WERI-Rb-1 (cell line): ENCODE measurements at regions not wholly inside any gene's neighbourhood (a gene's known extent, or its start where the extent isn't known, plus 50 kb on each side); places are given as distances from the start of the nearest gene placed in this dataset.
"Not testable (repeated sequence)": the region's sequence is repeated elsewhere in the genome, so short reads cannot be mapped to it uniquely, and the experiment has no call there.

Experiments
- DNase-seq: peaks from one replicate; pipeline ENCODE4 v3.0.0-alpha.2; 2020
- H3K27ac ChIP-seq: fragments of 250-450 bp; sonication (Bioruptor Pico); 2 replicates; pipeline ENCODE4 v1.5.1; 2020; ENCODE audit warnings: mild to moderate bottlenecking, moderate library complexity
- H3K27me3 ChIP-seq: fragments of 250-450 bp; sonication (Bioruptor Pico); 2 replicates; pipeline ENCODE4 v1.5.1; 2021; ENCODE audit warnings: mild to moderate bottlenecking, low read depth, moderate library complexity; ENCODE audit not compliant: insufficient read depth, severe bottlenecking
- H3K36me3 ChIP-seq: fragments of 250-450 bp; sonication (Bioruptor Pico); 2 replicates; pipeline ENCODE4 v1.5.1; 2020; ENCODE audit warnings: mild to moderate bottlenecking, moderate library complexity
- H3K4me3 ChIP-seq: 2 replicates; pipeline ENCODE4 v1.5.1; 2011; ENCODE audit warnings: low read depth, mild to moderate bottlenecking, control low read depth, low read length
- H3K9me3 ChIP-seq: fragments of 250-450 bp; sonication (Bioruptor Pico); 2 replicates; pipeline ENCODE4 v1.5.1; 2021; ENCODE audit warnings: mild to moderate bottlenecking, moderate library complexity; ENCODE audit not compliant: severe bottlenecking
- CTCF ChIP-seq: IDR thresholded peaks from 2 replicates; pipeline ENCODE4 v1.5.1; 2011; ENCODE audit warnings: low read depth, mild to moderate bottlenecking, control low read depth, inconsistent platforms, low read length

- no peak for TF ChIP-seq CTCF
- H3K27ac ChIP-seq: no peak overlapping the region
- H3K4me3 ChIP-seq: no peak overlapping the region
- no peaks in the 10 kb centered on the region for H3K9me3 ChIP-seq
- H3K36me3 ChIP-seq: no peaks in the 10 kb centered on the region
- DNase-seq: no peak
- H3K27me3 ChIP-seq: no peaks in the 10 kb centered on the region
Observed at GRCh38 chr3:20250314-20250713, 64.3 kb upstream of the SGO1 start.

GRCh38 chr3:20246662-20247061, 60.7 kb upstream of the SGO1 start:
- Histone ChIP-seq H3K36me3 (no peaks in the 10 kb centered on the region), H3K9me3 (no peaks in the 10 kb centered on the region), H3K4me3 (no peak overlapping the region), H3K27ac (no peak overlapping the region), H3K27me3 (no peaks in the 10 kb centered on the region)
- no peak for TF ChIP-seq CTCF
- DNase-seq: no peak

- H3K4me3 ChIP-seq: no peak overlapping the region
- no peaks in the 10 kb centered on the region for H3K27me3 ChIP-seq
- H3K27ac ChIP-seq: no peak overlapping the region
- H3K36me3 ChIP-seq: no peaks in the 10 kb centered on the region
- 0 out of 2 replicates have a peak, but pooled peaks have one; percentile 23 for TF ChIP-seq CTCF
- H3K9me3 ChIP-seq: no peaks in the 10 kb centered on the region
- DNase-seq: no peak
Observed at GRCh38 chr3:20245781-20246180, 59.8 kb upstream of the SGO1 start.

- no peak overlapping the region for H3K27ac ChIP-seq
- no peak overlapping the region for H3K4me3 ChIP-seq
- H3K27me3 ChIP-seq: no peaks in the 10 kb centered on the region
- H3K36me3 ChIP-seq: no peaks in the 10 kb centered on the region
- TF ChIP-seq CTCF: no peak
- no peak for DNase-seq
- H3K9me3 ChIP-seq: no peaks in the 10 kb centered on the region
Observed at GRCh38 chr3:20240154-20240883, 54.3 kb upstream of the SGO1 start.

GRCh38 chr3:20238199-20238598, 52.2 kb upstream of the SGO1 start:
- not testable (repeated sequence) for H3K9me3 ChIP-seq, H3K27ac ChIP-seq

GRCh38 chr3:20236603-20237002, 50.6 kb upstream of the SGO1 start:
- no peak for TF ChIP-seq CTCF
- Histone ChIP-seq H3K36me3 (no peaks in the 10 kb centered on the region), H3K4me3 (no peak overlapping the region), H3K27ac (0 out of 2 replicates have a peak overlapping the region, but pooled peaks have one; percentile 20), H3K9me3 (no peaks in the 10 kb centered on the region), H3K27me3 (no peaks in the 10 kb centered on the region)
- no peak for DNase-seq

More at GRCh38 chr3:20238199-20238598, 52.2 kb upstream of the SGO1 start:
- DNase-seq, H3K27me3 ChIP-seq, H3K36me3 ChIP-seq, H3K4me3 ChIP-seq: not testable (repeated sequence)
